ENCODE measurements at regions not wholly inside any gene's neighbourhood (a gene's known extent, or its start where the extent isn't known, plus 50 kb on each side); places are given as distances from the start of the nearest gene placed in this dataset.

DNA sequence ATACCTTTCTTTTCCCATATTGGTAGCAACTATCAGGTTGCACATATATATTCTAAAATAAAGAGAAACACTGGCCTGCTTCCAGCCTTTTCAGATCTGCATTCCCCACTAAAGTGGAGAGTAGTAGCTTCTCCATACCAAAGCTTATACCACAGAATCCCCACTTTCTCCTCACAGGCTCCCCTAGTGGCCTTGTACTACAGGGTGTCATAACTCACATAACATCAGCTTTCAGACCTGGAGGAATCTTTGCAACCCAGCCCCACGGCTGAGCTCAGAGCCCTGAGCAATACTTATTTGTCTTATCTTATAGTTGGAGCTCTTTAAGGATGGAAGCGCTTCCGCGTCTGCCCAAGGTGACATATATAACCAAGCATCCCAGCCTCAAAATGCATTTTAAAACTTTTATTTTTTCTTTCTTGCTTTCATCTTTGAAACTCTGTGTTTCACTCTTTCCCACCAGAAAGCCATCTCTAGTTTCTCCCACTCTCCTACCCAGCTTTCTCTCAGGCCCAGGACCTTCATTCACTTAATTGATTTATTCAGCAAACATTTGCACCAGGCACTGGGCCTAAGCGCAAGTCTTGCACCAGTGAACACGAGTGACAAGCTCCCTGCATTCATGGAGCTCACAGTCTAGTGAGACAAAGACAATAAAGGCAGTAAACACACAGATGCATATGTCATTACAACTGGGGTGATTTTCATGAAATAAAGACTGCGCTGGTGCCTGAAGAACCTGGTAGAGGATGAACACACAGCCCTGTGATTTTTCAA, 254.7 kb downstream of the IPO8 start:
- in situ Hi-C loops (cut with HindIII; ENCODE audit: low sequenced_read_pairs), result no loop called here

DNA sequence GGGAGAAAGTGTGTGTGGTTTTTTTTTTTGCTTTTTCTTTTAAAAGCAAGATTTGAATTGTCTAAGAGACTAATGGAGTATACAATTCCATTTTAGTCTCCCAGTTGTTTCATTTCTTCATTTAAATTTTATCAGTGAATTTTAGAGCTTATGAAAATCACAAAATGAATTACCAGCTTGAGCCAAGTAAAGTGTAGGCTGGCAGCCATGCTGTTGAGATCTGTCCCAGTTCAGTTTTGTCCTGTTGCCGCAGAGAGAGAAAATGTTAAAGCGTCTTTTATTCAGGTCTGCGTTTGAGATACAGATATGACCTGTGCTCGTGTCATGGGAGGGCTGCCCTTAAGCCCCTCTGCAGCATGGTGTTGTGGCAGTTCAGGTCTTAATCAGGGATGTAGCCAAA, 256.5 kb downstream of the IPO8 start:
- in situ Hi-C loops (cut with HindIII; ENCODE audit: low sequenced_read_pairs), result no loop called here

DNA sequence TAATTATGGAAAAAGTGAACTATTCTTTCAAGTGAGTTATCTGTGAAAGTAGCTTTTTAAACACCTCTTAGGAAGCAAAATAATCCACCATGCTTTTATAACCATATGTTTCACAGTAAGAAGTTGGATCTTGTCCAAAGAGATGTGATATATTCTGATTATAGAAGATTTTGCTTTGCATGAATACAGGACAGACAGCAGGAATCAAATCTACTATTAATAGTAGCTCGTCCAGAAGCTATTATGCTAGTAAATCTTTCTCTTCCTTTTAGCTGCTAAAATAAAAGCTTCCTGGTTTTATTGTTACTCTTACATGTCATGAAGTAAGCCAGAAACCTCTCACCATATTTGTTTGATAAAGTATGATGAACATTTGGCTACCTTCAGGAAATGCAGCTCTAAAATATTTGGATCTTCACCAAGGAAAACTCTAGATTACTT, 257.0 kb downstream of the IPO8 start:
- in situ Hi-C loops (cut with HindIII; ENCODE audit: low sequenced_read_pairs), result no loop called here

DNA sequence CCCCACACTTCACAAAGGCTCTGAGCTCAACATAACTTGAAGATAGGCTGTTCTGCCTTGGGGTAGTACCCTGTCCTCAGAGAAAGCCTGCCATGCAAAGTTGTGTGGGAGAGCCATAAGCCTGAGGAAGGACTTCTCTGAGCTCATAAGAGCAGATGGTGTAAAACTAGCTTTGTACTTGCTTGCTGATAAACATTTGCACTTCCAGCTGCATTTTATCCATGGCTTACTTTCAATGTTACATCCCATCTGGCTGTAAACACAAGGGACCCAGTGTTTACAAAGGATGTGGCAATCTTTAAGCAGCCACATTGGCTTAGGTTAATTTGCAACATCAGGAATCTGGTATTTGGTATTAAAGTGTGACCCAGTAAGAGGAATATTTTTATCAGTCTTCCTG, 258.1 kb downstream of the IPO8 start:
- in situ Hi-C loops (cut with HindIII; ENCODE audit: low sequenced_read_pairs), result no loop called here

DNA sequence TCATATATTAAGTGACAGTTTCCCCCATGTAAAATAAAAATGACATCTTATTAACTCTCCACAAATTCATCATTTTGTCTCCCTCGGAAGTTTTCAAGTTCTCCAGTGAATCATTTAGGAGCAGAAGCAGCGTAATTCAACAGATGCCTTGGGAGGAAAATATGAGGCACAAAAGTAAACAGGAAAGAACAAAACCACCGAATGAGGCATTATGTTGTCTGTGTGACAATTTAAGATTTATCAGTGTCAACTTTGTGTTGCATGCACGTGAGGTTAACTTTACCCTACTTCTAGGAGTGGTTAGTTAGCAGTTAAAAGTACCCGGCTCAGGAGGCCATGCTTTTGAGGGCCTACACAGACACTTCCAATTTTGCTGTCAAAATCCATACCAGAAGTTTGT, 258.6 kb downstream of the IPO8 start:
- in situ Hi-C loops (cut with HindIII; ENCODE audit: low sequenced_read_pairs), result no loop called here

DNA sequence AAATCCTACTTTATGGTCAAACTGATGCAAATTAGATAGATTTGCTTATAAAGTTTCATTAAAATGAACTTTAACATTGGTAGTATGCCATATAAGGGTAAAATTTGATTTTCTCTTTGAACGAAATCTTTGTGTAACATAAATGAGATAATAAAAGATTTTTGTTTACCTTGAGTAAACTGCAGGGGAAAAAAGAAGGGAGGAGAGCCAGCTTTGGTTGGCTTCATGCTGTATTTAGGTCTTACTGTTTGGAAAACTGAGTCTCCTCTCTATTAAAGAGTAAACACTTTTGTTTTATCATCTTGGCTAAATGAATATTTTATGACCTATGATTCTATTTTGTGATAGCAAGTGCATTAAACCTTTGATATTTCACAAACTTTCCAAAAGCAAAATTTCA, 267.6 kb downstream of the IPO8 start:
- in situ Hi-C loops (cut with HindIII; ENCODE audit: low sequenced_read_pairs), result no loop called here

DNA sequence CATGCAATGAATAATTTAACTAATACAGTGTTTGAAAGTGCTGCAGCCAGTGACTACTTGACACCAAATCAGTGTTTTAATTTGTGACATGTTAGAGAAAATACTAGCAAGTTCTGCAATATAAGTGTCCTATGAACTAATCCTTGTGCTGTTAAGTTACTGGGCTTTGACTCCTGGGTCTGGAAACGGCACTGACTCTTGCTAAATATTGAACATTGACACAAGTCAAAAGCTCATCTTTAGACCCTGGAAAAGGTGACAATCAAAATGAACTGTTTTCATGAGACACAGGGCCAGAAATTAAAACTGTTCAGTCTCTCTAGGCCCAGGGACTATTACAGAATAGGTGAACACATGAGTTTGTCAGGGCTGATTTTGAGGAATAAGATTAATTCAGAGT, 268.1 kb downstream of the IPO8 start:
- in situ Hi-C loops (cut with HindIII; ENCODE audit: low sequenced_read_pairs), result no loop called here

DNA sequence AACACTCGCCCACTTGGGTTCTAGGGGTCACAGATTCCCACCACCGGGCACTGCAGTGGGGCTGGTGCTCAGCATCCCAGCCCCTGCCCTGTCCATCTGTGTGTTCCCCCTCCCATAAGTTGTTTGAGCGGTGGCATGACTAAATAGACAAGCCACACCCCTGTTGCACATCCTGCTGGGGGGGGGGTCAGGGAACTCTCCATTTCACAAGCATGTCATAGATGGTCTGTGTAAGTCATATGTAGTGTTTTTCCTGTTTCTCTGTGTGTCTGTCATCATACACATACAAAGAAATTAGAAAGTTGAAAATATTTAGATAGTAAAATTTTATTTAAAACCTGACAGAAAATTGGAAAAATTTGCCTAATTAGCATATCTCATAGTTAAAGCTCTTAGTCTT, 270.2 kb downstream of the IPO8 start:
- in situ Hi-C loops (cut with HindIII; ENCODE audit: low sequenced_read_pairs), result no loop called here

DNA sequence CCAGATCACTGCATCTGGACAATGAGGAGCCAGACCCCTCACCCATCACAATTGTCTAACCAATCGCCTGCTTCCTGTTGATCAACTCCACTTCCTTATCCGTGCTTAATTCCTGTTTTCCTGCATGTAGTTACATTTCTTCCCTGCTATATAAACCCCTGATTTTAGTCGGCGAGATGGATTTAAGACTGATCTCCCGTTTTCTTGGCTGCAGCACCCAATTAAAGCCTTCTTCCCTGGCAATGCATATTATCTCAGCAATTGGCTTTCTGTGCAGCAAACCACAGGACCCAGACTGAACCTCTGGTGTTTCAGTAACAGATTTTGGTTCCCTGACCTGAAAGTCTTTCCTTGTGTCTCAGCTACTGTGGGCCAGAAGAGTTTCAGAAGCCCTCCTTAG, 272.3 kb downstream of the IPO8 start:
- in situ Hi-C loops (cut with HindIII; ENCODE audit: low sequenced_read_pairs), result no loop called here

DNA sequence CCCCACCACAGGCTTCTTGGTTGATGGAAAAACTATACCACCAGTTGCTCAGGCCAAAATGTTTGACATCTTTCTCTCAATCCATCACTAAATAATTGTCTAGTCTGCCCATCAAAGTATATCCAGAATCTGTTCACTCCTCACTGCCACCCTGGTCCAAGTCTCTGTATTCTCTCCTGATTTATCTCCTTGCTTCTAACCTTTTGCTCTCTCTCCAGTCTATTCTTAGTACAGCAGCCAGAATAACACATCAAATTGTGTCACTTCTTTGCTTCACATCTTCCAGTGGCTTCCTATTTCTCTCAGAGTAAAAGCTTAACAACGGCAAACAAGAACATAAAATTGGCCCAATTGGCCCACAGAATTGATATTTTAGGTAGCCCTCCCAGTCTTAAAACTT, 272.8 kb downstream of the IPO8 start:
- in situ Hi-C loops (cut with HindIII; ENCODE audit: low sequenced_read_pairs), result no loop called here

DNA sequence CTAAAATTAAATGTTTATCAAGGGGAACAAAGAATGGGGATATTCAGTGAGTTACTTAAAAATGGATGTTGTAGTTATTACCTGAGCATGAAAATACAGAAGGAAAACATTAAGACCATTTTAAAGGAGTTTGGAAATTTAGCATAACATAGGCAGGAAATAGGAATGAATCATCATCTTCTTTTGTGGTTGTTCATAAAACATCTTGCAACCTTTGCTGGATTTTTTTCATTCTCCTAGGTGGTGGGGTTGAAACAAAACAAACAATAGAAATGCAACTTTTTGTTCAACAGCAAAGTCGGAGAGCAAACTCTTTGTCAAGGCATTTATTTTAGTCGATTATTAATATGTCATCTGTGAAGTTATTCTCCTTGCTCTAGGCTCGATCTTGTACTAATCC, 275.1 kb downstream of the IPO8 start:
- in situ Hi-C loops (cut with HindIII; ENCODE audit: low sequenced_read_pairs), result no loop called here

DNA sequence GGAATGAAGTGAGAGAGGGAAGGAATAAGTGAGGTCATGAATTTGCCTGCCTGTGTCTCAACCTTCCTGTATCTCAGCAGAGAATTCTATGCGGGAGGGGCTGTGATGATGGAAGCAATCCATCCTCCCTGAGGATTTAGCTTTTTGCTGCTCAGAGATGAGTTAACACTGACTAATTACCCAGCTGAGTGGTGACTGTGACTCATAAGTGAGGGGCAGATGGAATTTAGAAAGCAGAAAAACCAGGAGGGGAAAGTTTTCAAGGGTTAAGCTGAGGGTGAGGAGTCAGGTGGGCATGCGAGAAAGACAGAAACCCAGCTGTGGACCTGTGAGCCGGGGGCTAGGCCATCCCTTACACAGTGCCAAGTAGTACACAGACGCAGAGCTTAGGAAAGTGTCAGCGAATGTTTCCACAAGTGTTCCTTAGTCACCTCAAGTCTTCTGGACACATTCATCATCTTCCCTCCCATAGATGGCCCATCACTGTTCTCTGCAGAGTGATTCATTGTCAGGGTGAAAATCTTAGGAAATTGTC, 277.9 kb downstream of the IPO8 start:
- in situ Hi-C loops (cut with HindIII; ENCODE audit: low sequenced_read_pairs), result no loop called here

DNA sequence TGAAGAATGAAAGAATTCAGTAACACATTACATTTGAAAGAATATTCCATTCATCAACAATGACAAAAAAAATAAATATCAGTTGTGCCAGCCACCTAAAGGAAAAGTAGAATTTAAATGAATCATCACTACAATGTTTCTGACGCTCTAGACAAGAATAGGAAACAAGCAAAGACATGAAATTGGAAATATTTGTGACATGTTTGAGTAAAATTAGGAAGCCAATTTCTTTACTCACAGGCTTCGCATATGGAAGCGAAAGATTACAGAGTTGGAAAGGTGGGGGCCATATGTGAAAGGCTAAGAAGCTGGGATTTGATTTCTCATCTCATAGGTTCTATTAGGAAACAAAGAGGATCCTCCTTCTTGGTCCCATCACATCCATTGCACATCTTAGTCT, 279.0 kb downstream of the IPO8 start:
- in situ Hi-C loops (cut with HindIII; ENCODE audit: low sequenced_read_pairs), result no loop called here

DNA sequence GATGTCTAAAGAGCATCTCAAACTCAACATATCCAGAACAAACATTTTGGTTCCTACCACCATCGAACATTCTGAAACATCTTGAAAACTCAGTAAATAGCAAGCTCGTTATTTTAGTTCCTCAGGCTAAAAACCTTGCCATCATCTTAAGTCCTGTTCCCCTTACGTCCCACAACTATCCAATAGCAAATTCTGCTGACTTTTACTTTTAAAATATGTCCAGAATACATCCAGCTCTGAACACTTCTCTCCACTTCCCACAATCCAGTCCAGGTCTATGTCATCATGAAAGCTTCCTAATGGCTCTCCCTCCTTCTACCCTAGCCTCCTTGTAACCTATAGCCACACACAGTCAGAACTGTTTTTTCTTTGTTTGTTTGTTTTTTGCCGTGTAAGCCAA, 279.9 kb downstream of the IPO8 start:
- in situ Hi-C loops (cut with HindIII; ENCODE audit: low sequenced_read_pairs), result no loop called here

DNA sequence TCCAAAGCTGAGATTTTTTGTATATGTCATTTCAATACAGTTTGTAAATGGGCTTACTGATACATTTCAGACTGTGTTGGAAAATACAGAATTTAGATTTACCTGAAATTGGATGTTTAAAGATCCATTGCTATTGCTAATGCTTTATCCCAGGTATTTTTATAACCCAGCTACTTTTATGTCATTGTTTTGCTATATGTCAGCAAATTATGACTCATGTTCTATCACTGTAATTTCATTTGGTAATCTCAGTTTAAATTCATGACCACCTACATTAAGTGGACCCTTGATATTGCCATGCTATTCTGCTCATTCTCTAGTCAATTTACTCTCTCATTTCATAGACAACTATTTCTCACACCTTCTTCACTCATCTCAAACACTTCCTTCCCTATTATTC, 281.2 kb downstream of the IPO8 start:
- in situ Hi-C loops (cut with HindIII; ENCODE audit: low sequenced_read_pairs), result no loop called here

DNA sequence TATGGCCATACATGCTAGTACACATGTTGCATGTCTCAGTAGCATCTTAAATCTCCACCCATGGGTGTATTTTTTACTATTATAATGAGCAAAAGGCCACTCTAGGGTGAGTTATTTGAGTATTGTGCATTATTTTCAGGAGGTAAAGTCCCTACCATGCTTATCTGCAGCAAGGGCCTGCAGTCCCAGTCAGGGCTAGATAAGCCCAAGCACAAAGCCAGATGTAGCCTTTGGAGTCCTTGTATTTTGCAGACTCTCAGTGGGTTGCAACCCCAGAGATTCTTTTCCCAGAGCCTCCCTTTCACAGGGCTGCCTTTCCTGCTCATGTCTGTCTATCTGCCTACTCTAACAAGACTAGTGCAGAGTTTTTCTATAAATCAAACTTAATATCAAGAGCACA, 295.3 kb downstream of the IPO8 start:
- in situ Hi-C loops (cut with HindIII; ENCODE audit: low sequenced_read_pairs), result no loop called here

DNA sequence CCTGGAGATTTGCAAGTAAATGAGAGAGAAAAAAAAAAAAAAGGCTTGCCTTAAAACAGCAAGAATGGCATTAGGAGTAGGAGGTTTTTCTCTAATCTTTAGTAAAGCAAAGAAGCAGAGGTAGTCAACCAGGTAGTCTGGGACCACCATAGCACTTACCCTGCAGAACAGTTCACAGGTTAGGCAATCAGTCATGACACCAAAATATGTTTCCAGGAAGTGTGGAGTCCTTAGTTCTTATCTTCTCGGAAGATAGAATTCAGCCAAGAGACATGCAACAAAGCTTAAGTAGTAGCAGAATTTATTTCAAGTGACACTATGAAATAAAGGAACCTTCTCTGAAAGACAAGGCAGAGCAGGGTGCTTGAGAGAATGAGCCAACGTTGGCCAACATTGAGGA, 295.8 kb downstream of the IPO8 start:
- in situ Hi-C loops (cut with HindIII; ENCODE audit: low sequenced_read_pairs), result no loop called here

DNA sequence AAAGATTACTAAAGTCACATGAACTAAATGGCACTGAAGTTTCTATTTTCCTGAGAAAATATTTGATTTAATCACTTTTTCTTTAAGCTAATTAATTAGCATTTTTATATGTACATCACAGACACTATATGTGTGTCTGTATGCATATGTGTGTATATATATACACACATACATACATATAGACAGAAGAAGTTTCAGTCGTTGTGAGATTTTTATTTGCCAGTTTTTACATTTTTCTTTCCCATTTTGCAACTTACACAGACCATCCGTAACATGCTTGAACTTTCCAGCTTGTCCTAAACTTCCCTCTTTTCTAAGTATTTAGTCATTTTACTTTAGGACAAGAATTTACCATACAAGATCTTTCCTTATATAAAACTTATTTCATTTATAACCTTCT, 299.1 kb downstream of the IPO8 start:
- in situ Hi-C loops (cut with HindIII; ENCODE audit: low sequenced_read_pairs), result no loop called here

DNA sequence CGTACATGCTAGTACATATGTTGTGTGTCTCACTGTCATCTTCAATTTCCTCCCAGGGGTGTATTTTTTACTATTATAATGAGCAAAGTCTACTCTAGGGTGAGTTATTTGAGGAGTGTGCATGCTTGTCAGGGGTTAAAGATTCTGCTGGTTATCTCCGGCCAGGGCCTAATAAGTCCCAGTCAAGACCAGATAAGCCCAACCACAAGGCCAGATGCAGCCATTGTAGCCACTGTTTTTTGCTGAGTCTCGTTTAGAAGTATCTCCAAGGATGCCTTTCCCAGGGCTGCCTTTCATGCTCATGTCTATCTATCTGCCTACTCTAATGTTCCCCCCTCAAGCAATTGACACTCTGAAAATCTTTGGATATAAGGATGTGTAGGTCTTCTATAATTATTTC, 300.5 kb downstream of the IPO8 start:
- in situ Hi-C loops (cut with HindIII; ENCODE audit: low sequenced_read_pairs), result no loop called here

DNA sequence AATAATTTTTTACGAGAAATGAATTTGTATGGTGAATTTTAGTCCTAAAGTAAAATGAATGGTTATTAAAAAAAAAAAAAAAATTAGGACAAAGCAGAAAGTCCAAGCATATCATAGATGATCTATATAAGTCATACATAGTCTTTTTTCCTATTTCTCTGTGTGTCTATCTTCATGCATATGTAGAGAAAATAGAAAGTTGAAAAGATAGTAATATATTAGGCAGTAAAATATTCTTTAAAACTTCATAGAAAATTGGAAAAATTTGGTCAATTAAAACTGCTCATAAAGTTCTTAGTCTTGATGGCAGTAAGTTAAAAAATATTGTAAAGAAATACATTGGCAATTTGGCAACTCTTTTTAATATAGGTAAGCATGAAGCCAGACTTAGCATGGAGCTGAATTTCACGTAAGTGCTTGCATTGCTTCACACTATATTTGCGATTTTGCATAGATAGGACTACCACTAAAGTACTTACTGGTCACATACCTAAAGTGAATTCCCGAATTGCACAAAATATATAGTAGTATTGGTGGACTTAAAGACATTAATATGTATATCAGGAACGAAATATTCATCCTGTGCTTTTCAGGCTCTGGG, 303.8 kb downstream of the IPO8 start:
- in situ Hi-C loops (cut with HindIII; ENCODE audit: low sequenced_read_pairs), result no loop called here

DNA sequence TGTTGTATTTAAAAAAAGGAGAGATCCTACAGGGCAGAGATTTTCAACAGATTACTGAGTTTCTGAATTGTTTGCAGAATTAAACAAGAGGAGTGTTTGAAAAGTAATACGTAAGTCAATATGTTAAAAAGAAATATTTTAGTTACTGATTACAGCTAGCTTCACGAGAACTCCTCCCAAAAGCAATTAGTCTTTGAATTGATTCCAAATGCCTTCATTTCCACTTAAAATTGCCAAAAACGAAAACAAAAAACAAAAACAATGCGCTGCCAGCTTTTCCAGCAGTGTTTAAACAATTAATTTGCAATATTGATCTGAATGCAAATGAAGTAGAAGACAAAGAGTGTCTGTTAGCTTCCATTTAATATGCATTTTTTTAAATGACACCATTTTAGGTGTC, 310.0 kb downstream of the IPO8 start:
- in situ Hi-C loops (cut with HindIII; ENCODE audit: low sequenced_read_pairs), result no loop called here

DNA sequence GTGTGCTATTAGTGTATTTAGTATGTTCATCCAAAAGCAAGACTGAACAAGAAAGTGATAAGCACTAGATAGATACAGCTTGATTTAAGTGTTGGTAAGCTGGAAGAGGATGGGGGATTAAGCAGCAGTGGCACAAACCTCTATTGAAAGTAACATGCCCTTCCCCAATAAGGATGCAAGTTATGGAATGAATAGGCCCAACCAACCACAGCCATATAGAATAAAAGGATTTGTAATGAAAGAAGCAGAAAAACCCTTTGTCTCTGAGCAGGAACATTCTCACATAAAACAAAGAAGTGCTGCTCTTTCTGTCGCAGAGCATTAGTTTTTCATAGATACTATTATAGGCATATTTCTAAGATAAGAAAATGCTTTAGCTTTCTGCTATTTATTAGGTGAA, 310.7 kb downstream of the IPO8 start:
- in situ Hi-C loops (cut with HindIII; ENCODE audit: low sequenced_read_pairs), result no loop called here

DNA sequence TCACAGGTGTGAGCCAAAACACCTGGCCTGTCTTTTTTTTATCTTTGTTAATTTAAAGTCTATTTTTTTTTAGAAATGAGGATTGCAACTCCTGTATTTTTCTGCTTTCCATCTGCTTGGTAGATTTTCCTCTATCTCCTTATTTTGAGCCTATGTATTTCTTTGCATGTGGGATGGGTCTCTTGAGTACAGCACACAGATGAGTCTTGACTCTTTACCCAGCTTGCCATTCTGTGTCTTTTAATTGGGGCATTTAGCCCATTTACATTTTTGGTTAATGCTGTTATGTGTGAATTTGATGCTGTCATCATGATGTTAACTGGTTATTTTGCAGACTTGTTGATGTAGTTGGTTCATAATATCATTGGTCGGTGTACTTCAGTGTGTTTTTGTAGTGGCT, 317.4 kb downstream of the IPO8 start:
- in situ Hi-C loops (cut with HindIII; ENCODE audit: low sequenced_read_pairs), result no loop called here
